HCT116 (cell line): ENCODE measurements at regions not wholly inside any gene's neighbourhood (a gene's known extent, or its start where the extent isn't known, plus 50 kb on each side); places are given as distances from the start of the nearest gene placed in this dataset.

Experiments
- ATAC-seq: fragments of 200-7000 bp; cut with Tn5 transposase; 2 replicates; pipeline ENCODE4 v1.9.1; 2020; ENCODE audit warnings: mild to moderate bottlenecking, moderate library complexity
- BruUV-seq: library from RNA; stranded (reverse); fragments of 400-500 nt; replicated peaks from 2 replicates; lab custom pipeline; 2021; lab: Mats Ljungman, UMichigan
- CTCF ChIA-PET: fragments of 300-600 bp; sonication (Branson Sonifier 250); formaldehyde crosslinking; loops from one replicate; lab custom pipeline; 2021; ENCODE audit warnings: antibody characterized with exemption; lab: Charles Lee
- POLR2A ChIA-PET: fragments of 300-600, 350-600 bp; sonication (Branson Sonifier 250); formaldehyde crosslinking; loops from one replicate; lab custom pipeline; 2021; ENCODE audit warnings: antibody characterized with exemption; lab: Charles Lee
- RAD21 ChIA-PET, 2 experiments: fragments of 300-600 bp; sonication (Branson Sonifier 250); formaldehyde crosslinking; loops; one replicate each; lab custom pipeline; 2023; ENCODE audit warnings: low total read pairs in 2 of 2; ENCODE audit not compliant: uncharacterized antibody in 2 of 2, unreplicated experiment in 2 of 2, low non-redundant PET in 1 of 2; lab: Charles Lee
- DNase-seq: peaks from one replicate; pipeline ENCODE4 v3.0.0-alpha.2; 2010; ENCODE audit warnings: low read depth, low spot score
- H2AFZ ChIP-seq: fragments of 200-600 bp; shearing (Covaris generic), sonication (generic); 2 replicates; pipeline ENCODE4 v1.6.1; 2017; ENCODE audit warnings: low read depth, mixed run types, mixed read lengths, antibody characterized with exemption, low read length; ENCODE audit not compliant: poor library complexity, severe bottlenecking
- H3K27ac ChIP-seq: 2 replicates; pipeline ENCODE4 v1.5.1; 2012; ENCODE audit warnings: low read depth, low read length
- H3K27me3 ChIP-seq: fragments of 200-600 bp; sonication (generic); 2 replicates; pipeline ENCODE4 v1.6.1; 2016; ENCODE audit warnings: mixed run types, low read length, mixed read lengths; ENCODE audit not compliant: insufficient read depth
- H3K36me3 ChIP-seq, 2 experiments: fragments of 200-500 bp in 1 of 2; fragments of 200-600 bp in 1 of 2; sonication (Bioruptor generic) in 1 of 2; sonication (generic) in 1 of 2; 2 replicates each; pipeline versions ENCODE4 v1.5.1 to v1.6.1; 2014 to 2016; ENCODE audit warnings: low read length in 2 of 2, inconsistent platforms in 1 of 2, mixed read lengths in 1 of 2, mixed run types in 1 of 2; ENCODE audit not compliant: insufficient read depth in 2 of 2, control insufficient read depth in 1 of 2
- H3K4me1 ChIP-seq, 2 experiments: fragments of 200-600 bp in 1 of 2; sonication (generic) in 1 of 2; 2 replicates each; pipeline versions ENCODE4 v1.5.1 to v1.6.1; 2012 to 2017; ENCODE audit warnings: low read length in 2 of 2, inconsistent platforms in 1 of 2, mild to moderate bottlenecking in 1 of 2, mixed read lengths in 1 of 2, mixed run types in 1 of 2, moderate library complexity in 1 of 2; ENCODE audit not compliant: insufficient read depth in 2 of 2, control insufficient read depth in 1 of 2
- H3K4me2 ChIP-seq: fragments of 200-600 bp; sonication (generic); 2 replicates; pipeline ENCODE4 v1.6.1; 2017; ENCODE audit warnings: mixed run types, low read length, mixed read lengths
- H3K4me3 ChIP-seq, 2 experiments: fragments of 200-600 bp in 1 of 2; sonication (generic) in 1 of 2; replicated peaks in 1 of 2; 2 replicates each; pipeline ENCODE4 v1.5.1; 2011 to 2016; ENCODE audit warnings: low read length in 2 of 2, control low read depth in 1 of 2, low read depth in 1 of 2, mild to moderate bottlenecking in 1 of 2, mixed read lengths in 1 of 2, mixed run types in 1 of 2
- H3K79me2 ChIP-seq: fragments of 200-600 bp; sonication (generic); 2 replicates; pipeline ENCODE4 v1.6.1; 2017; ENCODE audit warnings: mild to moderate bottlenecking, mixed run types, low read length, moderate library complexity, mixed read lengths; ENCODE audit not compliant: insufficient read depth
- H3K9ac ChIP-seq: fragments of 200-600 bp; sonication (generic); 2 replicates; pipeline ENCODE4 v1.6.1; 2016; ENCODE audit warnings: low read length, mixed read lengths
- H3K9me2 ChIP-seq: fragments of 200-600 bp; sonication (generic), shearing (Covaris generic); 2 replicates; pipeline ENCODE4 v1.6.1; 2017; ENCODE audit warnings: mixed run types, mild to moderate bottlenecking, moderate library complexity; ENCODE audit not compliant: insufficient read depth
- H3K9me3 ChIP-seq, 2 experiments: fragments of 200-500 bp in 1 of 2; fragments of 200-600 bp in 1 of 2; sonication (Bioruptor generic) in 1 of 2; sonication (generic) in 1 of 2; 2 replicates each; pipeline ENCODE4 v1.6.1; 2014 to 2017; ENCODE audit warnings: low read length in 2 of 2, mixed read lengths in 2 of 2, inconsistent platforms in 1 of 2, low read depth in 1 of 2, mild to moderate bottlenecking in 1 of 2, mixed run types in 1 of 2, moderate library complexity in 1 of 2; ENCODE audit not compliant: control insufficient read depth in 1 of 2, insufficient read depth in 1 of 2
- H4K20me1 ChIP-seq: fragments of 200-600 bp; sonication (generic), shearing (Covaris generic); 2 replicates; pipeline ENCODE4 v1.6.1; 2017; ENCODE audit warnings: mixed run types, mild to moderate bottlenecking, moderate library complexity; ENCODE audit not compliant: insufficient read depth
- EGR1 ChIP-seq: IDR thresholded peaks from 2 replicates; pipeline ENCODE4 v1.6.1; 2012; ENCODE audit warnings: low read depth
- ELF1 ChIP-seq: IDR thresholded peaks from 2 replicates; pipeline ENCODE4 v1.6.1; 2012; ENCODE audit warnings: low read depth, borderline replicate concordance
- SRF ChIP-seq: IDR thresholded peaks from 2 replicates; pipeline ENCODE4 v1.6.1; 2012; ENCODE audit warnings: low read depth
- intact Hi-C: fragments of 100-400 bp; cut with micrococcal nuclease; formaldehyde crosslinking; loops from 2 replicates; pipeline ENCODE4 v1.10.0; 2022
- TF ChIP-seq, protein P1 (sequence below), 3 experiments: fragments of 200-600 bp in 1 of 3; sonication (generic) in 1 of 3; IDR thresholded peaks in 2 of 3; conservative IDR thresholded peaks in 1 of 3; 2 replicates each; pipeline ENCODE4 v1.5.1; 2012 to 2017; ENCODE audit warnings: low read depth in 2 of 3, low read length in 2 of 3, antibody characterized with exemption in 1 of 3, borderline replicate concordance in 1 of 3, control low read depth in 1 of 3, mild to moderate bottlenecking in 1 of 3, mixed read lengths in 1 of 3, mixed run types in 1 of 3, moderate library complexity in 1 of 3; ENCODE audit not compliant: insufficient read depth in 1 of 3

DNA sequence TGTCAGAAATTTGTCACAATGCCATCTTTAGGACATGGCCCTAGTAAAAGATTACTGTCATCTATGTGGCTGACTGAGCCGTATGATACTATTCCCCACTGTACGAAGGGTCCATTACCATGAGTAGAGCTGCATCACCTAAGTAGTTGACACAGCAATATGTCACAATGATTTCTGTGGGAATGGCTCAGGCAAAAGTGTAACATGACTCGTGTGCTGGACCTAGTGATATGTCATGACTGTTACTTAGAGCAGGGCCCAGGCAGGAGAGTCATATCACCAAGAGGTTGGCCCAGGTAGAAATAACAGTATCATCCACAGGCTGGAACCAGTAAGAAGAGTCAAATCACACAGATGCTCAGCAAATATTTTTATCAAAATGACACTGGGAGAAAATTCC is 1051.8 kb upstream of the AMELY start:
- no peak for TF ChIP-seq ELF1
- Histone ChIP-seq H3K4me1 (no peaks in the 10 kb centered on the region), H3K79me2 (no peaks in the 10 kb centered on the region), H2AFZ (no peak overlapping the region), H3K9me2 (no peaks in the 10 kb centered on the region), H3K27ac (no peak overlapping the region), H4K20me1 (no peaks in the 10 kb centered on the region), H3K4me3 (no peak overlapping the region), H3K36me3 (no peaks in the 10 kb centered on the region), H3K9me3 (no peaks in the 10 kb centered on the region), H3K27me3 (no peaks in the 10 kb centered on the region), H3K4me2 (no peak overlapping the region), H3K9ac (no peak overlapping the region)
- ChIA-PET CTCF (no interaction called here), POLR2A (no interaction called here), RAD21 (no interaction called here)
- DNase-seq (no peak), ATAC-seq (no peak)
- intact Hi-C loops = no loop called here
- no TSS peak for BruUV-seq

DNA sequence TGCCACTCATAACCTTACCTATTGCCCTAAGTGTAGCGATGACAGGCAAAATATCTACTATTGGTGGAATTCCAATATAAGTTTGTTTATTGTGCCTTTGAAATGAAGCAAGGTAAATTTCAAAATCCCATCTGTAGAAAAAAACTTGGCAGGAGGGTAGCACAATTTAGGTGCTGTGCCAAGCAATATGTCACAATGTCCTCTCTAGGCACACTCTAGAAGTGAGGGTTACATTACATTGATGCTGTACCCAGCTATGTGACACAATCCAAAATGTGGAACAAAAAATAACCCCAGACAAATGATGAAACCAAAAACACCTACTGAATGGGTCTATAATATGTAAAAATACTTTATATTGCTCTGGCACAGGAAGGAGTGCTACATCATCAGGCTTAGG is 1050.8 kb upstream of the AMELY start:
- H3K4me3 ChIP-seq = no peak overlapping the region
- no peak overlapping the region for H3K4me2 ChIP-seq
- no peaks in the 10 kb centered on the region for H3K79me2 ChIP-seq
- H3K4me1 ChIP-seq = no peaks in the 10 kb centered on the region
- H3K27me3 ChIP-seq = no peaks in the 10 kb centered on the region
- ChIA-PET CTCF (no interaction called here), POLR2A (no interaction called here), RAD21 (no interaction called here)
- no peak for DNase-seq
- no peaks in the 10 kb centered on the region for H4K20me1 ChIP-seq
- no peaks in the 10 kb centered on the region for H3K9me2 ChIP-seq
- no peaks in the 10 kb centered on the region for H3K36me3 ChIP-seq
- TF ChIP-seq EGR1 = no peak
- TF ChIP-seq SRF = no peak
- TF ChIP-seq ELF1 = no peak
- TF ChIP-seq, protein P1, sequence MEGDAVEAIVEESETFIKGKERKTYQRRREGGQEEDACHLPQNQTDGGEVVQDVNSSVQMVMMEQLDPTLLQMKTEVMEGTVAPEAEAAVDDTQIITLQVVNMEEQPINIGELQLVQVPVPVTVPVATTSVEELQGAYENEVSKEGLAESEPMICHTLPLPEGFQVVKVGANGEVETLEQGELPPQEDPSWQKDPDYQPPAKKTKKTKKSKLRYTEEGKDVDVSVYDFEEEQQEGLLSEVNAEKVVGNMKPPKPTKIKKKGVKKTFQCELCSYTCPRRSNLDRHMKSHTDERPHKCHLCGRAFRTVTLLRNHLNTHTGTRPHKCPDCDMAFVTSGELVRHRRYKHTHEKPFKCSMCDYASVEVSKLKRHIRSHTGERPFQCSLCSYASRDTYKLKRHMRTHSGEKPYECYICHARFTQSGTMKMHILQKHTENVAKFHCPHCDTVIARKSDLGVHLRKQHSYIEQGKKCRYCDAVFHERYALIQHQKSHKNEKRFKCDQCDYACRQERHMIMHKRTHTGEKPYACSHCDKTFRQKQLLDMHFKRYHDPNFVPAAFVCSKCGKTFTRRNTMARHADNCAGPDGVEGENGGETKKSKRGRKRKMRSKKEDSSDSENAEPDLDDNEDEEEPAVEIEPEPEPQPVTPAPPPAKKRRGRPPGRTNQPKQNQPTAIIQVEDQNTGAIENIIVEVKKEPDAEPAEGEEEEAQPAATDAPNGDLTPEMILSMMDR (IDR thresholded peaks at IDR 0.05 in 2 of 3, conservative IDR thresholded peaks at IDR 0.05 in 1 of 3; ENCODE audit: borderline replicate concordance in 1 of 3, insufficient read depth in 1 of 3, low read depth in 2 of 3, low read length in 2 of 3) = no peak
- H3K27ac ChIP-seq = no peak overlapping the region
- H2AFZ ChIP-seq = no peak overlapping the region
- intact Hi-C loops = no loop called here
- no TSS peak for BruUV-seq
- H3K9ac ChIP-seq = no peak overlapping the region
- no peak for ATAC-seq
- H3K9me3 ChIP-seq = no peaks in the 10 kb centered on the region
